ENCODE measurements at regions not wholly inside any gene's neighbourhood (a gene's known extent, or its start where the extent isn't known, plus 50 kb on each side); places are given as distances from the start of the nearest gene placed in this dataset.

- no peak for DNase-seq (ENCODE audit: low read depth in 1 of 2, low spot score in 2 of 2)
- no peak overlapping the region for H3K4me3 ChIP-seq
- no peaks in the 10 kb centered on the region for H3K36me3 ChIP-seq
- H3K4me1 ChIP-seq (replicated peaks): no peaks in the 10 kb centered on the region
- no peaks in the 10 kb centered on the region; the same call in 1 of the 2 replicates for H3K27me3 ChIP-seq (replicated peaks)
- H3K9me3 ChIP-seq (replicated peaks): no peaks in the 10 kb centered on the region
- H3K27ac ChIP-seq: no peak overlapping the region
Measured at GRCh38 chr11:134915881-134916280, 503.8 kb upstream of the B3GAT1 start.

- Histone ChIP-seq H3K27me3 (replicated peaks) (no peaks in the 10 kb centered on the region), H3K9me3 (replicated peaks) (no peaks in the 10 kb centered on the region), H3K4me3 (no peak overlapping the region), H3K36me3 (no peaks in the 10 kb centered on the region), H3K27ac (no peak overlapping the region), H3K4me1 (replicated peaks) (no peaks in the 10 kb centered on the region)
- DNase-seq (ENCODE audit: low read depth in 1 of 2, low spot score in 2 of 2): no peak
Measured at GRCh38 chr11:134915212-134915611, 503.2 kb upstream of the B3GAT1 start.

- DNase-seq (ENCODE audit: low read depth in 1 of 2, low spot score in 2 of 2): no peak
Measured at GRCh38 chr11:134913999-134914590, 502.1 kb upstream of the B3GAT1 start.

GRCh38 chr11:134913391-134913790, 501.3 kb upstream of the B3GAT1 start:
- Histone ChIP-seq H3K36me3 (no peaks in the 10 kb centered on the region), H3K27ac (no peak overlapping the region), H3K4me3 (no peak overlapping the region), H3K9me3 (replicated peaks) (no peaks in the 10 kb centered on the region), H3K4me1 (replicated peaks) (no peaks in the 10 kb centered on the region), H3K27me3 (replicated peaks) (no peaks in the 10 kb centered on the region)
- DNase-seq (ENCODE audit: low read depth in 1 of 2, low spot score in 2 of 2): no peak

More at GRCh38 chr11:134913999-134914590, 502.1 kb upstream of the B3GAT1 start:
- H3K27me3 ChIP-seq (replicated peaks): no peaks in the 10 kb centered on the region
- H3K36me3 ChIP-seq: no peaks in the 10 kb centered on the region
- H3K4me1 ChIP-seq (replicated peaks): no peaks in the 10 kb centered on the region
- no peak overlapping the region for H3K4me3 ChIP-seq
- no peaks in the 10 kb centered on the region for H3K9me3 ChIP-seq (replicated peaks)
- H3K27ac ChIP-seq: no peak overlapping the region

GRCh38 chr11:134911514-134912180, 499.6 kb upstream of the B3GAT1 start:
- DNase-seq (ENCODE audit: low read depth in 1 of 2, low spot score in 2 of 2): no peak
- Histone ChIP-seq H3K4me3 (no peak overlapping the region), H3K27ac (no peak overlapping the region), H3K9me3 (replicated peaks) (no peaks in the 10 kb centered on the region), H3K4me1 (replicated peaks) (no peaks in the 10 kb centered on the region), H3K36me3 (no peaks in the 10 kb centered on the region), H3K27me3 (replicated peaks) (no peaks in the 10 kb centered on the region)

GRCh38 chr11:134908583-134908982, 496.5 kb upstream of the B3GAT1 start:
- H3K27ac ChIP-seq: no peak overlapping the region
- no peaks in the 10 kb centered on the region for H3K36me3 ChIP-seq
- H3K9me3 ChIP-seq (replicated peaks): no peaks in the 10 kb centered on the region
- no peaks in the 10 kb centered on the region for H3K4me1 ChIP-seq (replicated peaks)
- DNase-seq (ENCODE audit: low read depth in 1 of 2, low spot score in 2 of 2): no peak
- no peaks in the 10 kb centered on the region for H3K27me3 ChIP-seq (replicated peaks)
- H3K4me3 ChIP-seq: no peak overlapping the region

- DNase-seq (ENCODE audit: low read depth in 1 of 2, low spot score in 2 of 2): no peak
Measured at GRCh38 chr11:134907636-134908035, 495.6 kb upstream of the B3GAT1 start.

GRCh38 chr11:134906356-134906955, 494.4 kb upstream of the B3GAT1 start:
- no peak for DNase-seq (ENCODE audit: low read depth in 1 of 2, low spot score in 2 of 2)
- no peaks in the 10 kb centered on the region for H3K4me1 ChIP-seq (replicated peaks)
- no peak overlapping the region for H3K4me3 ChIP-seq
- no peaks in the 10 kb centered on the region for H3K27me3 ChIP-seq (replicated peaks)
- no peaks in the 10 kb centered on the region for H3K9me3 ChIP-seq (replicated peaks)
- no peak overlapping the region for H3K27ac ChIP-seq
- no peaks in the 10 kb centered on the region for H3K36me3 ChIP-seq

More at GRCh38 chr11:134907636-134908035, 495.6 kb upstream of the B3GAT1 start:
- Histone ChIP-seq H3K9me3 (replicated peaks) (no peaks in the 10 kb centered on the region), H3K27ac (no peak overlapping the region), H3K27me3 (replicated peaks) (no peaks in the 10 kb centered on the region), H3K4me3 (no peak overlapping the region), H3K36me3 (no peaks in the 10 kb centered on the region), H3K4me1 (replicated peaks) (no peaks in the 10 kb centered on the region)

- Histone ChIP-seq H3K4me1 (replicated peaks) (no peaks in the 10 kb centered on the region), H3K9me3 (replicated peaks) (no peaks in the 10 kb centered on the region), H3K4me3 (no peak overlapping the region), H3K27ac (no peak overlapping the region), H3K36me3 (no peaks in the 10 kb centered on the region), H3K27me3 (replicated peaks) (no peaks in the 10 kb centered on the region)
- DNase-seq (ENCODE audit: low read depth in 1 of 2, low spot score in 2 of 2): no peak
Measured at GRCh38 chr11:134905928-134906327, 493.9 kb upstream of the B3GAT1 start.

- H3K36me3 ChIP-seq: no peaks in the 10 kb centered on the region
- DNase-seq (ENCODE audit: low read depth in 1 of 2, low spot score in 2 of 2): no peak
- no peak overlapping the region for H3K27ac ChIP-seq
Measured at GRCh38 chr11:134905517-134905916, 493.5 kb upstream of the B3GAT1 start.

GRCh38 chr11:134904103-134904790, 492.2 kb upstream of the B3GAT1 start:
- no peak for DNase-seq (ENCODE audit: low read depth in 1 of 2, low spot score in 2 of 2)
- Histone ChIP-seq H3K36me3 (no peaks in the 10 kb centered on the region), H3K9me3 (replicated peaks) (no peaks in the 10 kb centered on the region), H3K4me1 (replicated peaks) (no peaks in the 10 kb centered on the region), H3K27ac (no peak overlapping the region), H3K27me3 (replicated peaks) (no peaks in the 10 kb centered on the region), H3K4me3 (no peak overlapping the region)

More at GRCh38 chr11:134905517-134905916, 493.5 kb upstream of the B3GAT1 start:
- Histone ChIP-seq H3K9me3 (replicated peaks) (no peaks in the 10 kb centered on the region), H3K4me1 (replicated peaks) (no peaks in the 10 kb centered on the region), H3K4me3 (no peak overlapping the region), H3K27me3 (replicated peaks) (no peaks in the 10 kb centered on the region)

GRCh38 chr11:134901955-134902918, 490.2 kb upstream of the B3GAT1 start:
- Histone ChIP-seq H3K4me3 (no peak overlapping the region), H3K9me3 (replicated peaks) (no peaks in the 10 kb centered on the region), H3K4me1 (replicated peaks) (no peaks in the 10 kb centered on the region)

GRCh38 chr11:134901542-134901941, 489.5 kb upstream of the B3GAT1 start:
- no peak overlapping the region for H3K27ac ChIP-seq
- H3K36me3 ChIP-seq: no peaks in the 10 kb centered on the region
- no peaks in the 10 kb centered on the region for H3K27me3 ChIP-seq (replicated peaks)

More at GRCh38 chr11:134901955-134902918, 490.2 kb upstream of the B3GAT1 start:
- Histone ChIP-seq H3K27ac (no peak overlapping the region), H3K36me3 (no peaks in the 10 kb centered on the region), H3K27me3 (replicated peaks) (no peaks in the 10 kb centered on the region)
- no peak for DNase-seq (ENCODE audit: low read depth in 1 of 2, low spot score in 2 of 2)

More at GRCh38 chr11:134901542-134901941, 489.5 kb upstream of the B3GAT1 start:
- H3K4me3 ChIP-seq: no peak overlapping the region
- no peak for DNase-seq (ENCODE audit: low read depth in 1 of 2, low spot score in 2 of 2)
- no peaks in the 10 kb centered on the region for H3K4me1 ChIP-seq (replicated peaks)
- H3K9me3 ChIP-seq (replicated peaks): no peaks in the 10 kb centered on the region
